Liver (tissue), 8 donors: ENCODE measurements at regions not wholly inside any gene's neighbourhood (a gene's known extent, or its start where the extent isn't known, plus 50 kb on each side); places are given as distances from the start of the nearest gene placed in this dataset.

Experiments used
- DNase-seq: peaks from one replicate; pipeline ENCODE4 v3.0.0-alpha.2; 2017; ENCODE audit warnings: low spot score
- H3K27ac ChIP-seq, 2 donors: one replicate each; pipeline ENCODE4 v1.7.0; 2013; ENCODE audit warnings: inconsistent platforms in 2 of 2, low read length in 2 of 2, control low read depth in 1 of 2, low read depth in 1 of 2, mild to moderate bottlenecking in 1 of 2
- H3K27me3 ChIP-seq, 4 donors: one replicate each; pipeline versions ENCODE4 v1.6.1 to v1.7.0; 2013; ENCODE audit warnings: low read length in 3 of 4, inconsistent platforms in 1 of 4, mild to moderate bottlenecking in 1 of 4, moderate library complexity in 1 of 4; ENCODE audit not compliant: control insufficient read depth in 4 of 4, insufficient read depth in 4 of 4
- H3K36me3 ChIP-seq, 4 donors: one replicate each; pipeline versions ENCODE4 v1.6.1 to v1.7.0; 2013; ENCODE audit warnings: low read length in 3 of 4, mild to moderate bottlenecking in 3 of 4, low read depth in 1 of 4, moderate library complexity in 1 of 4; ENCODE audit not compliant: control insufficient read depth in 4 of 4, insufficient read depth in 3 of 4
- H3K4me1 ChIP-seq, 4 donors: one replicate each; pipeline versions ENCODE4 v1.6.1 to v1.7.0; 2013; ENCODE audit warnings: low read length in 3 of 4, mild to moderate bottlenecking in 3 of 4, moderate library complexity in 1 of 4; ENCODE audit not compliant: control insufficient read depth in 4 of 4, insufficient read depth in 4 of 4
- H3K4me3 ChIP-seq, 3 donors: one replicate each; pipeline versions ENCODE4 v1.6.1 to v1.7.0; 2013; ENCODE audit warnings: low read length in 3 of 3, control low read depth in 1 of 3, low read depth in 1 of 3, mild to moderate bottlenecking in 1 of 3
- H3K9ac ChIP-seq, 2 donors: one replicate each; pipeline ENCODE4 v1.7.0; 2013; ENCODE audit warnings: low read length in 2 of 2, mild to moderate bottlenecking in 2 of 2, moderate library complexity in 2 of 2, control low read depth in 1 of 2, low read depth in 1 of 2
- H3K9me3 ChIP-seq, 4 donors: one replicate each; pipeline versions ENCODE4 v1.6.1 to v1.7.0; 2013; ENCODE audit warnings: low read length in 3 of 4; ENCODE audit not compliant: control insufficient read depth in 4 of 4
- EGR1 ChIP-seq, 2 donors: IDR thresholded peaks; 2 replicates each; pipeline ENCODE4 v1.6.1; 2016 to 2018; ENCODE audit warnings: antibody characterized with exemption in 2 of 2, low read depth in 2 of 2
- FOXA1 ChIP-seq: IDR thresholded peaks from 2 replicates; pipeline ENCODE4 v1.6.1; 2016; ENCODE audit warnings: antibody characterized with exemption
- FOXA2 ChIP-seq: IDR thresholded peaks from 2 replicates; pipeline ENCODE4 v1.6.1; 2016; ENCODE audit warnings: antibody characterized with exemption
- GABPA ChIP-seq, 2 donors: IDR thresholded peaks in 1 of 2; conservative IDR thresholded peaks in 1 of 2; 2 replicates each; pipeline ENCODE4 v1.6.1; 2016; ENCODE audit warnings: antibody characterized with exemption in 2 of 2, mild to moderate bottlenecking in 1 of 2, moderate library complexity in 1 of 2
- HNF4A ChIP-seq, 2 donors: conservative IDR thresholded peaks; 2 replicates each; pipeline ENCODE4 v1.6.1; 2016; ENCODE audit warnings: antibody characterized with exemption in 2 of 2, mild to moderate bottlenecking in 2 of 2
- HNF4G ChIP-seq: IDR thresholded peaks from 2 replicates; pipeline ENCODE4 v1.6.1; 2016; ENCODE audit warnings: antibody characterized with exemption
- JUND ChIP-seq, 2 donors: IDR thresholded peaks; 2 replicates each; pipeline ENCODE4 v1.6.1; 2016; ENCODE audit warnings: antibody characterized with exemption in 2 of 2
- NR2F2 ChIP-seq: IDR thresholded peaks from 2 replicates; pipeline ENCODE4 v1.6.1; 2016; ENCODE audit warnings: antibody characterized with exemption
- RAD21 ChIP-seq, 2 donors: IDR thresholded peaks; 2 replicates each; pipeline ENCODE4 v1.6.1; 2016; ENCODE audit warnings: antibody characterized with exemption in 2 of 2, mild to moderate bottlenecking in 2 of 2
- RXRA ChIP-seq, 2 donors: IDR thresholded peaks; 2 replicates each; pipeline ENCODE4 v1.6.1; 2017 to 2018; ENCODE audit warnings: antibody characterized with exemption in 2 of 2, mild to moderate bottlenecking in 1 of 2
- SP1 ChIP-seq: IDR thresholded peaks from 2 replicates; pipeline ENCODE4 v1.6.1; 2018; ENCODE audit warnings: antibody characterized with exemption, mild to moderate bottlenecking
- TAF1 ChIP-seq: conservative IDR thresholded peaks from 2 replicates; pipeline ENCODE4 v1.6.1; 2016; ENCODE audit warnings: antibody characterized with exemption, mild to moderate bottlenecking
- YY1 ChIP-seq: IDR thresholded peaks from 2 replicates; pipeline ENCODE4 v1.6.1; 2016; ENCODE audit warnings: antibody characterized with exemption, mild to moderate bottlenecking
- WGBS: extraction: QIAGEN DNeasy Blood & Tissue Kit; methylation state at CpG from one replicate; pipeline ENCODE4 v1.1.7; 2013; 5-methylcytosine and 5-hydroxymethylcytosine counted together
- TF ChIP-seq, protein P1 (sequence below): IDR thresholded peaks from 2 replicates; pipeline ENCODE4 v1.6.1; 2016; ENCODE audit warnings: antibody characterized with exemption
- TF ChIP-seq, protein P2 (sequence below): IDR thresholded peaks from 2 replicates; pipeline ENCODE4 v1.6.1; 2016; ENCODE audit warnings: antibody characterized with exemption
- TF ChIP-seq, protein P3 (sequence below): IDR thresholded peaks from 2 replicates; pipeline ENCODE4 v1.6.1; 2016; ENCODE audit warnings: antibody characterized with exemption, mild to moderate bottlenecking
- TF ChIP-seq, protein P4 (sequence below): IDR thresholded peaks from 2 replicates; pipeline ENCODE4 v1.6.1; 2016; ENCODE audit warnings: antibody characterized with exemption
- TF ChIP-seq, protein P5 (sequence below): fragments of 150-350 bp; IDR thresholded peaks from 2 replicates; pipeline ENCODE4 v1.5.1; 2017; ENCODE audit warnings: improper control_type of control experiment, low read depth, low read length; ENCODE audit not compliant: missing input control
- donor health status: healthy.
- donor health status: healthy.
- donor health status: healthy.
- donor health status: healthy.
- donor health status: healthy.

DNA sequence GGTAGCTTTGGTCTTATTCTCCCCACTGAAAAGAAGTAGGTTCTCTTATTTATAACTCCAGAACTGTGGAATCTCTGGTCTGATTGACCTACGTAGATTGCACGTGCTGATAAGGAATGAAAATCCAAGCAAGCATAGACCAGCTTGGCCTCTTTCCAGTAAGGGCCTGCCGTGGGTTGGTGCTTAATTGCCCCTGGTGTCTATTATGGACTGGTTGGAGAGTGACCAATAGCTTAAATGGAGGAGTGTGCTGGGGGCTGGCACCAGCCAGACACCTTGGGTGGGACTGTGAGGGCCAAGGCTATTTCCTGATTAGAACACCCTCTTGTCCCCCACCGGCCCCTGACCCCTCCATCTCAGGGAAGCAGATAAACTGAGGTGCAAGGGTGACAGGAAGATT lies 74.0 kb downstream of the TENT5C start:
- TF ChIP-seq TAF1 (no peak), NR2F2 (no peak), GABPA (IDR thresholded peaks at IDR 0.05 in 1 of 2, conservative IDR thresholded peaks at IDR 0.05 in 1 of 2) (no peak), RAD21 (IDR thresholded peaks at IDR 0.05) (no peak), HNF4G (no peak), HNF4A (conservative IDR thresholded peaks at IDR 0.05) (no peak), YY1 (no peak), SP1 (no peak), JUND (IDR thresholded peaks at IDR 0.05) (no peak), FOXA1 (no peak)
- TF ChIP-seq, protein P1, sequence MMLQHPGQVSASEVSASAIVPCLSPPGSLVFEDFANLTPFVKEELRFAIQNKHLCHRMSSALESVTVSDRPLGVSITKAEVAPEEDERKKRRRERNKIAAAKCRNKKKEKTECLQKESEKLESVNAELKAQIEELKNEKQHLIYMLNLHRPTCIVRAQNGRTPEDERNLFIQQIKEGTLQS: no peak
- TF ChIP-seq, protein P2, sequence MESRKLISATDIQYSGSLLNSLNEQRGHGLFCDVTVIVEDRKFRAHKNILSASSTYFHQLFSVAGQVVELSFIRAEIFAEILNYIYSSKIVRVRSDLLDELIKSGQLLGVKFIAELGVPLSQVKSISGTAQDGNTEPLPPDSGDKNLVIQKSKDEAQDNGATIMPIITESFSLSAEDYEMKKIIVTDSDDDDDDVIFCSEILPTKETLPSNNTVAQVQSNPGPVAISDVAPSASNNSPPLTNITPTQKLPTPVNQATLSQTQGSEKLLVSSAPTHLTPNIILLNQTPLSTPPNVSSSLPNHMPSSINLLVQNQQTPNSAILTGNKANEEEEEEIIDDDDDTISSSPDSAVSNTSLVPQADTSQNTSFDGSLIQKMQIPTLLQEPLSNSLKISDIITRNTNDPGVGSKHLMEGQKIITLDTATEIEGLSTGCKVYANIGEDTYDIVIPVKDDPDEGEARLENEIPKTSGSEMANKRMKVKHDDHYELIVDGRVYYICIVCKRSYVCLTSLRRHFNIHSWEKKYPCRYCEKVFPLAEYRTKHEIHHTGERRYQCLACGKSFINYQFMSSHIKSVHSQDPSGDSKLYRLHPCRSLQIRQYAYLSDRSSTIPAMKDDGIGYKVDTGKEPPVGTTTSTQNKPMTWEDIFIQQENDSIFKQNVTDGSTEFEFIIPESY: no peak
- TF ChIP-seq, protein P3, sequence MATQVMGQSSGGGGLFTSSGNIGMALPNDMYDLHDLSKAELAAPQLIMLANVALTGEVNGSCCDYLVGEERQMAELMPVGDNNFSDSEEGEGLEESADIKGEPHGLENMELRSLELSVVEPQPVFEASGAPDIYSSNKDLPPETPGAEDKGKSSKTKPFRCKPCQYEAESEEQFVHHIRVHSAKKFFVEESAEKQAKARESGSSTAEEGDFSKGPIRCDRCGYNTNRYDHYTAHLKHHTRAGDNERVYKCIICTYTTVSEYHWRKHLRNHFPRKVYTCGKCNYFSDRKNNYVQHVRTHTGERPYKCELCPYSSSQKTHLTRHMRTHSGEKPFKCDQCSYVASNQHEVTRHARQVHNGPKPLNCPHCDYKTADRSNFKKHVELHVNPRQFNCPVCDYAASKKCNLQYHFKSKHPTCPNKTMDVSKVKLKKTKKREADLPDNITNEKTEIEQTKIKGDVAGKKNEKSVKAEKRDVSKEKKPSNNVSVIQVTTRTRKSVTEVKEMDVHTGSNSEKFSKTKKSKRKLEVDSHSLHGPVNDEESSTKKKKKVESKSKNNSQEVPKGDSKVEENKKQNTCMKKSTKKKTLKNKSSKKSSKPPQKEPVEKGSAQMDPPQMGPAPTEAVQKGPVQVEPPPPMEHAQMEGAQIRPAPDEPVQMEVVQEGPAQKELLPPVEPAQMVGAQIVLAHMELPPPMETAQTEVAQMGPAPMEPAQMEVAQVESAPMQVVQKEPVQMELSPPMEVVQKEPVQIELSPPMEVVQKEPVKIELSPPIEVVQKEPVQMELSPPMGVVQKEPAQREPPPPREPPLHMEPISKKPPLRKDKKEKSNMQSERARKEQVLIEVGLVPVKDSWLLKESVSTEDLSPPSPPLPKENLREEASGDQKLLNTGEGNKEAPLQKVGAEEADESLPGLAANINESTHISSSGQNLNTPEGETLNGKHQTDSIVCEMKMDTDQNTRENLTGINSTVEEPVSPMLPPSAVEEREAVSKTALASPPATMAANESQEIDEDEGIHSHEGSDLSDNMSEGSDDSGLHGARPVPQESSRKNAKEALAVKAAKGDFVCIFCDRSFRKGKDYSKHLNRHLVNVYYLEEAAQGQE: no peak
- no peak for DNase-seq
- whole genome bisulfite sequencing: 77% methylated on average over 4 of the region's 4 CpGs
- Histone ChIP-seq H3K27me3 (no peaks in the 10 kb centered on the region), H3K27ac (no peak overlapping the region), H3K9ac (no peak overlapping the region), H3K4me1 (no peaks in the 10 kb centered on the region), H3K36me3 (no peaks in the 10 kb centered on the region), H3K9me3 (no peaks in the 10 kb centered on the region), H3K4me3 (no peak overlapping the region)

DNA sequence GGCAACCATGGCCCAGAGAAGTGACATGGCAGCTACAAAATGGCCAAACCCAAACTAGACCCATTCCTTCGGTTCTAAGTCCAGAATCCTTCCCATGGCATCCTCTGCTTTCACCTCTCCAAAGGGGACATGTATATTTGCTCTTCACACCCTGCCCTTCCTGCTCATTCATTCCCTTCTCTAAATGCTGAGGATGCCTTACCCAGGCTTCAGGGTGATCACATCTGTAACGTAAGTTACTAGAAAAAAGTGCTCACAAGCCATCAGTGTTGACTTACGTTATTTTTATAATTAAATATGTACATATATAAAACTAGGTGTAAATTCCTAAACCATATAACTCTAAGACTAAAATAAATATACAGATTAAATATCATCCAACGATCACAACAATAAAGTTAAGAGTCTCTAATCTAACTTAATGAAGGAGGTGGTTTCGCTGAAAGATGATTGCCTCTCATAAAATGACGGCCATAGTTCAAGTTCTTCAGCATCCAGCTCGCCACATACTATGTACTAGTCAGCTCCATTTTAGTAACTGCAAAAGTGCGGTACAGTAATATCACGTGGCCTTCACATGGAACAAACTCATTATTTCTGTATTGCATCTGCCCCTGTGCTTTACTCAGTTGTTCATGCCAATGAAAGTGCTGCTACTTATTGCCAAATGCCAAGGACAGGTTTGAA lies 74.6 kb downstream of the TENT5C start:
- no peak overlapping the region for H3K9ac ChIP-seq
- no peak overlapping the region for H3K27ac ChIP-seq
- H3K4me3 ChIP-seq: no peak overlapping the region
- no peak for DNase-seq
- no peaks in the 10 kb centered on the region for H3K27me3 ChIP-seq
- WGBS: 86% methylated on average over 9 of the region's 9 CpGs
- H3K4me1 ChIP-seq: no peaks in the 10 kb centered on the region
- H3K36me3 ChIP-seq: no peaks in the 10 kb centered on the region
- no peaks in the 10 kb centered on the region for H3K9me3 ChIP-seq
- TF ChIP-seq SP1: no peak
- no peak for TF ChIP-seq HNF4A (conservative IDR thresholded peaks at IDR 0.05)
- TF ChIP-seq, protein P4, sequence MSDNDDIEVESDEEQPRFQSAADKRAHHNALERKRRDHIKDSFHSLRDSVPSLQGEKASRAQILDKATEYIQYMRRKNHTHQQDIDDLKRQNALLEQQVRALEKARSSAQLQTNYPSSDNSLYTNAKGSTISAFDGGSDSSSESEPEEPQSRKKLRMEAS: no peak
- TF ChIP-seq FOXA1: no peak
- no peak for TF ChIP-seq RAD21 (IDR thresholded peaks at IDR 0.05)
- TF ChIP-seq, protein P3: no peak
- TF ChIP-seq FOXA2: no peak
- no peak for TF ChIP-seq YY1
- TF ChIP-seq RXRA (IDR thresholded peaks at IDR 0.05): no peak
- no peak for TF ChIP-seq JUND (IDR thresholded peaks at IDR 0.05)
- TF ChIP-seq EGR1 (IDR thresholded peaks at IDR 0.05; ENCODE audit: low read depth in 2 of 2): no peak
- TF ChIP-seq GABPA (IDR thresholded peaks at IDR 0.05 in 1 of 2, conservative IDR thresholded peaks at IDR 0.05 in 1 of 2): no peak
- TF ChIP-seq NR2F2: no peak
- TF ChIP-seq HNF4G: no peak
- TF ChIP-seq, protein P5, sequence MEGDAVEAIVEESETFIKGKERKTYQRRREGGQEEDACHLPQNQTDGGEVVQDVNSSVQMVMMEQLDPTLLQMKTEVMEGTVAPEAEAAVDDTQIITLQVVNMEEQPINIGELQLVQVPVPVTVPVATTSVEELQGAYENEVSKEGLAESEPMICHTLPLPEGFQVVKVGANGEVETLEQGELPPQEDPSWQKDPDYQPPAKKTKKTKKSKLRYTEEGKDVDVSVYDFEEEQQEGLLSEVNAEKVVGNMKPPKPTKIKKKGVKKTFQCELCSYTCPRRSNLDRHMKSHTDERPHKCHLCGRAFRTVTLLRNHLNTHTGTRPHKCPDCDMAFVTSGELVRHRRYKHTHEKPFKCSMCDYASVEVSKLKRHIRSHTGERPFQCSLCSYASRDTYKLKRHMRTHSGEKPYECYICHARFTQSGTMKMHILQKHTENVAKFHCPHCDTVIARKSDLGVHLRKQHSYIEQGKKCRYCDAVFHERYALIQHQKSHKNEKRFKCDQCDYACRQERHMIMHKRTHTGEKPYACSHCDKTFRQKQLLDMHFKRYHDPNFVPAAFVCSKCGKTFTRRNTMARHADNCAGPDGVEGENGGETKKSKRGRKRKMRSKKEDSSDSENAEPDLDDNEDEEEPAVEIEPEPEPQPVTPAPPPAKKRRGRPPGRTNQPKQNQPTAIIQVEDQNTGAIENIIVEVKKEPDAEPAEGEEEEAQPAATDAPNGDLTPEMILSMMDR: no peak
- no peak for TF ChIP-seq TAF1
- TF ChIP-seq, protein P1: no peak
